Upper lobe of left lung (tissue), 6 donors: ENCODE measurements at regions not wholly inside any gene's neighbourhood (a gene's known extent, or its start where the extent isn't known, plus 50 kb on each side); places are given as distances from the start of the nearest gene placed in this dataset.

Experiments
- ATAC-seq, 2 donors: fragments of 200-7000 bp; cut with Tn5 transposase; one replicate each; pipeline ENCODE4 v1.9.1; 2022; ENCODE audit warnings: mild to moderate bottlenecking in 2 of 2, moderate library complexity in 2 of 2; ENCODE audit not compliant: low FRiP score in 2 of 2
- DNase-seq, 2 donors: peaks; one replicate each; pipeline ENCODE4 v3.0.0-alpha.2; 2019 to 2020
- H3K27ac ChIP-seq, 4 donors: fragments of 200-600 bp; sonication (generic); one replicate each; pipeline ENCODE4 v1.5.1; 2016 to 2019
- H3K27me3 ChIP-seq, 4 donors: fragments of 200-600 bp; sonication (generic); one replicate each; pipeline ENCODE4 v1.5.1; 2017 to 2019
- H3K36me3 ChIP-seq, 4 donors: fragments of 200-600 bp; sonication (generic); one replicate each; pipeline ENCODE4 v1.5.1; 2016 to 2019
- H3K4me1 ChIP-seq, 4 donors: fragments of 200-600 bp; sonication (generic); one replicate each; pipeline ENCODE4 v1.5.1; 2018 to 2019
- H3K4me3 ChIP-seq, 4 donors: fragments of 200-600 bp; sonication (generic); one replicate each; pipeline ENCODE4 v1.5.1; 2017 to 2019; ENCODE audit warnings: mild to moderate bottlenecking in 2 of 4, moderate library complexity in 1 of 4
- H3K9me3 ChIP-seq, 4 donors: fragments of 200-600 bp; sonication (generic); one replicate each; pipeline ENCODE4 v1.5.1; 2018 to 2019
- CTCF ChIP-seq, 6 experiments: fragments of 450-650 bp in 4 of 6; fragments of 200-600 bp in 2 of 6; sonication (generic) in 2 of 6; IDR thresholded peaks; one replicate each; pipeline ENCODE4 v1.5.1; 2016 to 2019; ENCODE audit warnings: antibody characterized with exemption in 6 of 6
- EP300 ChIP-seq, 4 donors: sonication (generic); formaldehyde crosslinking; IDR thresholded peaks; one replicate each; pipeline ENCODE4 v1.5.1; 2017; ENCODE audit warnings: antibody characterized with exemption in 4 of 4, control low read depth in 2 of 4
- POLR2A ChIP-seq, 4 donors: fragments of 450-650 bp; IDR thresholded peaks; one replicate each; pipeline ENCODE4 v1.5.1; 2016 to 2017; ENCODE audit warnings: antibody characterized with exemption in 4 of 4, mild to moderate bottlenecking in 2 of 4
- POLR2AphosphoS5 ChIP-seq, 2 donors: sonication (generic); formaldehyde crosslinking; IDR thresholded peaks; one replicate each; pipeline ENCODE4 v1.5.1; 2017; ENCODE audit warnings: antibody characterized with exemption in 2 of 2
- WGBS, 2 donors: methylation state at CpG; one replicate each; pipeline ENCODE4 v1.1.5; 2017 to 2018; 5-methylcytosine and 5-hydroxymethylcytosine counted together
- donor health status: DM: no; HTN: no; CAD: no; lungs with moderate emphysema.
- donor health status: DM: no; HTN: yes; CAD: no; lungs with severe emphysema.

- Histone ChIP-seq H3K4me3 (no peak overlapping the region), H3K4me1 (no peaks in the 10 kb centered on the region), H3K27me3 (no peaks in the 10 kb centered on the region), H3K9me3 (no peaks in the 10 kb centered on the region), H3K27ac (no peak overlapping the region), H3K36me3 (no peaks in the 10 kb centered on the region)
- TF ChIP-seq EP300 (IDR thresholded peaks at IDR 0.05) (no peak), POLR2AphosphoS5 (IDR thresholded peaks at IDR 0.05) (no peak), CTCF (IDR thresholded peaks at IDR 0.05) (no peak), POLR2A (IDR thresholded peaks at IDR 0.05) (no peak)
- 80 to 94% methylated on average over 4 to 5 of the region's 5 CpGs for whole genome bisulfite sequencing, 2 donors
- ATAC-seq (peak in 1 of 2 donors; percentile 61), DNase-seq (no peak)
These were observed 1564.2 kb upstream of the MIR17HG start for GRCh38 chr13:89783221-89783755.

- peak in 1 of 2 donors; percentile 23 for DNase-seq
- no peak overlapping the region for H3K4me3 ChIP-seq
- H3K4me1 ChIP-seq = no peaks in the 10 kb centered on the region
- TF ChIP-seq POLR2A (IDR thresholded peaks at IDR 0.05) (no peak), POLR2AphosphoS5 (IDR thresholded peaks at IDR 0.05) (no peak), EP300 (IDR thresholded peaks at IDR 0.05) (no peak), CTCF (IDR thresholded peaks at IDR 0.05) (no peak)
- H3K27me3 ChIP-seq = no peaks in the 10 kb centered on the region
- ATAC-seq = peak; percentile 14 to 49
- no peak overlapping the region for H3K27ac ChIP-seq
- no peaks in the 10 kb centered on the region for H3K36me3 ChIP-seq
- WGBS, 2 donors = 94 to 96% methylated on average over 5 to 13 of the region's 13 CpGs
- no peaks in the 10 kb centered on the region for H3K9me3 ChIP-seq
These were observed 1563.2 kb upstream of the MIR17HG start for GRCh38 chr13:89784161-89784809.

GRCh38 chr13:89786531-89786930, 1561.0 kb upstream of the MIR17HG start:
- H3K9me3 ChIP-seq = no peaks in the 10 kb centered on the region
- no peak overlapping the region for H3K4me3 ChIP-seq
- no peaks in the 10 kb centered on the region for H3K4me1 ChIP-seq
- H3K27ac ChIP-seq = no peak overlapping the region
- 65 to 72% methylated on average over 1 of the region's 1 CpG for WGBS, 2 donors
- H3K27me3 ChIP-seq = no peaks in the 10 kb centered on the region
- TF ChIP-seq POLR2A (IDR thresholded peaks at IDR 0.05) (no peak), POLR2AphosphoS5 (IDR thresholded peaks at IDR 0.05) (no peak), CTCF (IDR thresholded peaks at IDR 0.05) (no peak), EP300 (IDR thresholded peaks at IDR 0.05) (no peak)
- no peaks in the 10 kb centered on the region for H3K36me3 ChIP-seq
- ATAC-seq = no peak
- no peak for DNase-seq

GRCh38 chr13:89790696-89791095, 1556.8 kb upstream of the MIR17HG start:
- TF ChIP-seq EP300 (IDR thresholded peaks at IDR 0.05) (no peak), CTCF (IDR thresholded peaks at IDR 0.05) (no peak)
- no peaks in the 10 kb centered on the region for H3K4me1 ChIP-seq
- H3K9me3 ChIP-seq = no peaks in the 10 kb centered on the region
- DNase-seq (no peak), ATAC-seq (no peak)
- no peak overlapping the region for H3K27ac ChIP-seq
- H3K4me3 ChIP-seq = no peak overlapping the region
- H3K27me3 ChIP-seq = no peaks in the 10 kb centered on the region
- no peaks in the 10 kb centered on the region for H3K36me3 ChIP-seq
